ENCODE measurements at regions not wholly inside any gene's neighbourhood (a gene's known extent, or its start where the extent isn't known, plus 50 kb on each side); places are given as distances from the start of the nearest gene placed in this dataset.
"Not testable (repeated sequence)": the region's sequence is repeated elsewhere in the genome, so short reads cannot be mapped to it uniquely, and the experiment has no call there.

DNA sequence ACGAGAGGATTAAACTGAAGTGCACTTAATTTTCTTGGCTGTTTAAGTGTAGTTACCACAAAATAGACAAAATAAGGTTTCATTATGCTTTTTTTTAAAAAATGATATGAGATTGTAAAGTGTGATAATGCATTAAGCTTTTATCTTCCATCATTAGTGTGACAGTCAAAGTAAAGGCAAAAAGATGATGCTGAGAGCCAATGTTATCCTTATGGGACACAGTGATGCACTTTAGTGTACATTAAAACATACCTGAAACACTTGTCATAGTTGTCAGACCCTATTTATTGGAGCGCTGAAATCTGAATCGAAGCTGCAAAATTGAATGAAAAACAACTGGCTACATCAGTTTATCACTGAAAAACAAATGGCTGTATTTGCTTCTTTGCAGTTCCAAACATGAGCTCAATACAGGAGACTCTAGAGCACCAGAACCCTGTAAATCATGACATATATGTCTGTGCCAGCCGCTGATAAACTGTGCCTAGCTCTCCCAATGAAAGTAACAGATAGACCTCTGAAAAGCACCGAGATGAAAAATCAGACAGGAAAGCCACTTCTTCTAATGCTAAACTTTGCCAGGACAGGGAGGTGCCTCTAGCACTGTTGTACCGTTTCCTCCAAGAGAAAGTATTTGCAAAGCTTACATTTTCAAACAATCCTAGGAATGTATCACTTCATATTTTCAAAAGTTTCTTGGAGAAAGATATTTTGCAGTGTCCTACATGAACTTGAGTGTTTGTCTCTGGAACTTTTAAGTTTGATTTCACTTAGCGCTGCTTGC lies 120.7 kb upstream of the TMPRSS15 start:
- Histone ChIP-seq H3K27ac (no peak overlapping the region), H3K4me3 (no peak overlapping the region), H3K4me1 (replicated peaks) (no peaks in the 10 kb centered on the region), H3K36me3 (no peaks in the 10 kb centered on the region), H3K9me3 (replicated peaks) (no peaks in the 10 kb centered on the region), H3K27me3 (replicated peaks) (no peaks in the 10 kb centered on the region)
- no peak for DNase-seq (ENCODE audit: low read depth in 1 of 2, low spot score in 2 of 2)

DNA sequence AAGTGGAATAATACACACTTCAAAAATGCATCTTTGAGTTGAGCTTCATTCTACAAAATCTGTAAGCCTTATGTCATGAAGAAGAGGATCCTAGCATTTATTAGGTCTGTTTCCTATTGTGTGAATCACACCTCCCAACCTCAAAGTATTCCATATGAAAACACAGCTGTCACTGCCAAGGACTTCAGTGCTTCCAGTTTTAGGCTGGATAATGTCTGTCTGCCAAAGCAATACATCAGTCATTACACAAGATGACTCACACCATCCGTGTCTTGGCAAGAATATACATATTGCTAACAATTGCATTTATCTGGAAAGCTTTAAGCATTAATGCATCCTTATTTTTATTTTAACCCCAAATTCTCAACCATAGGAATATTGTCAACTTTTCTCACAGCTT lies 125.7 kb upstream of the TMPRSS15 start:
- Histone ChIP-seq H3K27ac (no peak overlapping the region), H3K9me3 (replicated peaks) (no peaks in the 10 kb centered on the region), H3K4me3 (no peak overlapping the region), H3K27me3 (replicated peaks) (no peaks in the 10 kb centered on the region), H3K36me3 (no peaks in the 10 kb centered on the region), H3K4me1 (replicated peaks) (no peaks in the 10 kb centered on the region)
- no peak for DNase-seq (ENCODE audit: low read depth in 1 of 2, low spot score in 2 of 2)

DNA sequence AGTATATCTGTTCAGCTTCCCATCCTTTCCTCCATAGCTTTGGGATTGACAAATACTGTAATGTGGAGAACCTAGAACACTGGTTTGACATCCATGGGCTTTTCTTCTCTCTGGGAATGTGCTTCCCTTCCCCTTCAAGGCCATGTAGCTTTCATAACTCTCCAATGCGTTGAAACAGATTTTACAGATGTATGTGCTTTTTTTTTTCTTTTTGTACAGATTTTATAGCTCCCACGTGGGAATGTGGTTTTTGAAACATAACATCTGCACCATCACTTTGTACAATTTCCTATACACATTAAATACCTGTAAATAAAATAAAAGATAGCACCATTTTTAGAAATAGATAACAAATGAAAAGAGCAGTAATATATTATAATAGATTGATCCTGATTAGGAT lies 138.5 kb upstream of the TMPRSS15 start:
- Histone ChIP-seq H3K27me3 (replicated peaks) (no peaks in the 10 kb centered on the region), H3K36me3 (no peaks in the 10 kb centered on the region), H3K4me3 (no peak overlapping the region), H3K4me1 (replicated peaks) (no peaks in the 10 kb centered on the region), H3K27ac (no peak overlapping the region), H3K9me3 (replicated peaks) (no peaks in the 10 kb centered on the region; the same call in 1 of the 2 replicates)
- no peak for DNase-seq (ENCODE audit: low read depth in 1 of 2, low spot score in 2 of 2)

GRCh38 chr21:18545908-18546307 lies 142.3 kb upstream of the TMPRSS15 start:
- no peak for DNase-seq (ENCODE audit: low read depth in 1 of 2, low spot score in 2 of 2)
- H3K27ac ChIP-seq: no peak overlapping the region

DNA sequence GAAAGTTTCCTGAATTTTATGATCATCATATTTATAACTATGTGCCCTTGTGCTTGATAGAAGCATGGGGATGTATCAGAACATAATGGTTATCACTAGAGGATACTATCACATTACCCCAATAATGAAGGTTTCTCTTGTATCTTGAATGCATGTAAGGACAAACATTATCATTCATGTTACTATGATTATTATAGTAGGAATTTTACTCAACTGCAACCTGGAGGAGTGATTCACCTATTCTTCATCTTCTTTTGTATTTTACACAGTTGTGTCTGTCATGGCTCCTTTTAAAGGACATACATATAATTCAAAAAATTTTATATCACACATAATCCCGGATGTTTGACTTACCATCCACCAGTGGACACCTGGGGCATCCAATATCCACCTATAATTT lies 143.8 kb upstream of the TMPRSS15 start:
- Histone ChIP-seq H3K36me3 (no peaks in the 10 kb centered on the region), H3K4me3 (no peak overlapping the region), H3K27me3 (replicated peaks) (no peaks in the 10 kb centered on the region), H3K9me3 (replicated peaks) (no peaks in the 10 kb centered on the region), H3K27ac (no peak overlapping the region), H3K4me1 (replicated peaks) (no peaks in the 10 kb centered on the region)
- no peak for DNase-seq (ENCODE audit: low read depth in 1 of 2, low spot score in 2 of 2)

More at GRCh38 chr21:18545908-18546307, 142.3 kb upstream of the TMPRSS15 start:
- H3K4me1 ChIP-seq (replicated peaks): no peaks in the 10 kb centered on the region
- H3K4me3 ChIP-seq: no peak overlapping the region
- no peaks in the 10 kb centered on the region for H3K27me3 ChIP-seq (replicated peaks)
- no peaks in the 10 kb centered on the region for H3K9me3 ChIP-seq (replicated peaks)
- H3K36me3 ChIP-seq: no peaks in the 10 kb centered on the region

DNA sequence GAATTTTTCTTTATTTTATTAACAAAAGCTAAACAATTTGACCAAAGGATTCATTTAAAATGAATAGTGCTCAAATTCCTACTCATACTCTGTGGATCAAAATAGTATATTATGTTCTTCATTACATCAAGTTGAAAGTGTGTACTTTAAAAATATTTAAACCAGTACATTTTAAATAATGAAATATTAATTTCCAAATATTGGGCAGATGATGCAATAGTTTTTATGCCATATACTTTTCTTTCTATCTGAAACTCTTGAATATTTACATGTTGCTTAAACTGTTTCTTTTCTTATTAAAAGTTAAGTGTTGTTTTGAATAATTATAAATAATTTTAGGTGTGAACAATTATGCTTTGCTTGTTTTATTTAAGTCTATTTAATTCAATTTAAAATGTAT lies 144.7 kb upstream of the TMPRSS15 start:
- Histone ChIP-seq H3K4me3 (no peak overlapping the region), H3K27ac (no peak overlapping the region), H3K9me3 (replicated peaks) (no peaks in the 10 kb centered on the region), H3K27me3 (replicated peaks) (no peaks in the 10 kb centered on the region), H3K4me1 (replicated peaks) (no peaks in the 10 kb centered on the region), H3K36me3 (no peaks in the 10 kb centered on the region)
- DNase-seq (ENCODE audit: low read depth in 1 of 2, low spot score in 2 of 2): no peak

GRCh38 chr21:18549214-18549905 lies 145.8 kb upstream of the TMPRSS15 start:
- no peak overlapping the region for H3K27ac ChIP-seq
- no peak for DNase-seq (ENCODE audit: low read depth in 1 of 2, low spot score in 2 of 2)

GRCh38 chr21:18550361-18550760 lies 146.8 kb upstream of the TMPRSS15 start:
- Histone ChIP-seq H3K27ac (no peak overlapping the region), H3K36me3 (no peaks in the 10 kb centered on the region), H3K4me1 (replicated peaks) (no peaks in the 10 kb centered on the region), H3K27me3 (replicated peaks) (no peaks in the 10 kb centered on the region), H3K4me3 (no peak overlapping the region), H3K9me3 (replicated peaks) (no peaks in the 10 kb centered on the region)
- no peak for DNase-seq (ENCODE audit: low read depth in 1 of 2, low spot score in 2 of 2)

More at GRCh38 chr21:18549214-18549905, 145.8 kb upstream of the TMPRSS15 start:
- Histone ChIP-seq H3K36me3 (no peaks in the 10 kb centered on the region), H3K4me3 (no peak overlapping the region), H3K4me1 (replicated peaks) (no peaks in the 10 kb centered on the region), H3K9me3 (replicated peaks) (no peaks in the 10 kb centered on the region), H3K27me3 (replicated peaks) (no peaks in the 10 kb centered on the region)

DNA sequence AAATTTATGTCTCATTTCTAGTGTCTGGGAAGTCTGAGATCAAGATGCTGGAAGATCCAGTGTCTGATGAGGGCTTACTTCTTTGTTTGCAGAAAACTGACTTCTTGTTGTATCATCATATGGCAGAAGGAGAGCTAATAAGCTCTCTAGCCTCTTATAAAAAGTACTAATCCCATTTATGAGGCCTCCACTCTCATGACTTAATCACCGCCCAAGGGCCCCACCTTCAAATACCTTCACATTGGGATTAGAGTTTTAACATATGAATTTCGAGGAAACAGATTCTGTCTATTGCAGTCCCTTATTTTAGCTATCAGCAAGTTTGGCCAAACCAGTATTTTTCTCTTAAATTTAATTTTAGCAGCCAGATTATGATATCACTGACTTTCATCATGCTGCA lies 150.2 kb upstream of the TMPRSS15 start:
- Histone ChIP-seq H3K9me3 (replicated peaks) (no peaks in the 10 kb centered on the region; the same call in 1 of the 2 replicates), H3K27ac (no peak overlapping the region), H3K27me3 (replicated peaks) (no peaks in the 10 kb centered on the region), H3K4me1 (replicated peaks) (no peaks in the 10 kb centered on the region), H3K4me3 (no peak overlapping the region), H3K36me3 (no peaks in the 10 kb centered on the region)
- no peak for DNase-seq (ENCODE audit: low read depth in 1 of 2, low spot score in 2 of 2)

DNA sequence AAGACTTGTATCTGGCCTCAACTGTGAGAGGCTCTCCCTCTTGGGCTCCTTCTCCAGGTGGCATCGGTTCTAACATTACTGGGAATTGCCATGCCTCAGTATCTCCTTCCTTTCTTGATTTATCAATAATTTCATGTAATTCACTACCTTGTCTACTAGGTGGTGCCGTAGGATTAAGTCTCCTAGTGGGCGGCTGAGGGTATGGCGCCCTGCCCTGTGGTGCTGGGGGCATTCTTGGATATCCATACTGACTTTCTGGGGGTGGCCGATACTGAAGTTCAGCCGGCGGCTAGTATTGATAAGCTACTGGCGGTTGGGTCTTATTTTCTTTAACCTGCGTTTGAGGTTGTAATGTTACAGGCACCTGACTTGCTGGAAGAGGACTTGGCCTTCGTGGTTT lies 164.2 kb upstream of the TMPRSS15 start:
- not testable (repeated sequence) for H3K4me3 ChIP-seq; H3K36me3 ChIP-seq; DNase-seq (ENCODE audit: low read depth in 1 of 2, low spot score in 2 of 2); H3K27ac ChIP-seq; H3K9me3 ChIP-seq (replicated peaks); H3K27me3 ChIP-seq (replicated peaks); H3K4me1 ChIP-seq (replicated peaks)

- Histone ChIP-seq H3K4me1 (replicated peaks) (no peaks in the 10 kb centered on the region), H3K27ac (no peak overlapping the region), H3K9me3 (replicated peaks) (0 out of 2 replicates have a peak, but pooled peaks cover 1% of the 10 kb centered on the region), H3K4me3 (no peak overlapping the region), H3K27me3 (replicated peaks) (no peaks in the 10 kb centered on the region), H3K36me3 (no peaks in the 10 kb centered on the region)
- no peak for DNase-seq (ENCODE audit: low read depth in 1 of 2, low spot score in 2 of 2)
These were observed 184.5 kb upstream of the TMPRSS15 start for GRCh38 chr21:18588001-18588662.

DNA sequence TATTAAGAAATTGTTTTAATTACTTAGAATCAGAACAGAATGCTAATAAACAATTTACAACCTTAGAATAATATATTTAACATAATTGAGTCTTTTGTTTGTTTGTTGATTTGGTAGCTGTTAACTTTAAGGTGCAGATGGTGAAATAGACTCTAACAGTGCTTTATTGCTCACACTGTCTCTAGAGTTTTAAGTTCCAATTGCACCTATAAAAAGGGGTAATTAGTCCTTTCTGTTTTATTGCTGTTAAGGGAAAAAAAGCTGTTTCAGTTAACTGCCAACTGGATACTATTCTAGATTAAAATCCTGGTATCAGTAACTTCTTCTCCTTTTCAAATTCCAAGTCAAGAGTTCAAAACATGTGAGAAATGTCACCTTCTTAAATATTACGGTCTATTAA lies 197.6 kb upstream of the TMPRSS15 start:
- Histone ChIP-seq H3K36me3 (no peaks in the 10 kb centered on the region), H3K9me3 (replicated peaks) (no peaks in the 10 kb centered on the region), H3K27me3 (replicated peaks) (no peaks in the 10 kb centered on the region), H3K4me3 (no peak overlapping the region), H3K4me1 (replicated peaks) (no peaks in the 10 kb centered on the region), H3K27ac (no peak overlapping the region)
- DNase-seq (ENCODE audit: low read depth in 1 of 2, low spot score in 2 of 2): no peak

GRCh38 chr21:18602711-18603110 lies 199.1 kb upstream of the TMPRSS15 start:
- Histone ChIP-seq H3K27me3 (replicated peaks) (no peaks in the 10 kb centered on the region), H3K4me1 (replicated peaks) (no peaks in the 10 kb centered on the region), H3K4me3 (no peak overlapping the region), H3K9me3 (replicated peaks) (no peaks in the 10 kb centered on the region), H3K36me3 (no peaks in the 10 kb centered on the region), H3K27ac (no peak overlapping the region)
- no peak for DNase-seq (ENCODE audit: low read depth in 1 of 2, low spot score in 2 of 2)

- H3K9me3 ChIP-seq (replicated peaks): no peaks in the 10 kb centered on the region
- DNase-seq (ENCODE audit: low read depth in 1 of 2, low spot score in 2 of 2): no peak
- H3K36me3 ChIP-seq: no peaks in the 10 kb centered on the region
- no peaks in the 10 kb centered on the region for H3K4me1 ChIP-seq (replicated peaks)
- H3K27ac ChIP-seq: no peak overlapping the region
- H3K27me3 ChIP-seq (replicated peaks): no peaks in the 10 kb centered on the region
- H3K4me3 ChIP-seq: no peak overlapping the region
These were observed 199.7 kb upstream of the TMPRSS15 start for GRCh38 chr21:18603261-18603660.

Data from SJSA1 (cell line).